H1 (cell line): ENCODE measurements at regions not wholly inside any gene's neighbourhood (a gene's known extent, or its start where the extent isn't known, plus 50 kb on each side); places are given as distances from the start of the nearest gene placed in this dataset.

ENCODE experiments used
- CTCF ChIA-PET: fragments of 300-600 bp; sonication (Branson Sonifier 250); formaldehyde crosslinking; loops from one replicate; lab custom pipeline; 2021; ENCODE audit not compliant: partially characterized antibody; lab: Charles Lee
- POLR2A ChIA-PET: fragments of 300-600 bp; sonication (Branson Sonifier 250); formaldehyde crosslinking; loops from one replicate; lab custom pipeline; 2021; ENCODE audit warnings: inconsistent platforms; ENCODE audit not compliant: partially characterized antibody; lab: Charles Lee
- DNase-seq, 2 experiments: peaks; one replicate each; pipeline versions ENCODE4 v3.0.0 to v3.0.0-alpha.2; 2010 to 2022; ENCODE audit warnings: low spot score in 2 of 2, low read depth in 1 of 2, mixed read lengths in 1 of 2
- FAIRE-seq: peaks from 2 replicates; lab custom pipeline; 2011; peaks lifted over from hg19 to GRCh38; lab: Jason Lieb, UNC
- H2AFZ ChIP-seq: 2 replicates; pipeline ENCODE4 v1.8.1; 2012; ENCODE audit warnings: low read length, inconsistent platforms
- H2AK5ac ChIP-seq: 2 replicates; pipeline ENCODE4 v1.6.1; 2013; ENCODE audit warnings: low read depth, low read length
- H2BK120ac ChIP-seq: replicated peaks from 2 replicates; pipeline ENCODE3; 2013; ENCODE audit warnings: low read depth, low read length, inconsistent platforms
- H2BK12ac ChIP-seq: 2 replicates; pipeline ENCODE4 v1.6.1; 2013; ENCODE audit warnings: low read depth, low read length
- H2BK15ac ChIP-seq: 2 replicates; pipeline ENCODE4 v1.6.1; 2013; ENCODE audit warnings: low read length
- H2BK20ac ChIP-seq: 2 replicates; pipeline ENCODE4 v1.6.1; 2013; ENCODE audit warnings: low read length
- H2BK5ac ChIP-seq: 2 replicates; pipeline ENCODE4 v1.6.1; 2013; ENCODE audit warnings: low read depth, low read length
- H3K14ac ChIP-seq: 2 replicates; pipeline ENCODE4 v1.6.1; 2013; ENCODE audit warnings: inconsistent platforms; ENCODE audit not compliant: insufficient read length
- H3K18ac ChIP-seq: 2 replicates; pipeline ENCODE4 v1.6.1; 2013; ENCODE audit warnings: low read length; ENCODE audit errors: extremely low read depth
- H3K23ac ChIP-seq: 2 replicates; pipeline ENCODE4 v1.6.1; 2013; ENCODE audit warnings: inconsistent platforms; ENCODE audit not compliant: insufficient read length
- H3K23me2 ChIP-seq: 2 replicates; pipeline ENCODE4 v1.6.1; 2013; ENCODE audit warnings: low read depth, low read length
- H3K27ac ChIP-seq: 2 replicates; pipeline ENCODE4 v1.6.1; 2011; ENCODE audit warnings: low read depth, low read length, inconsistent platforms
- H3K27me3 ChIP-seq, 4 experiments: replicated peaks in 1 of 4; 1 replicate in 1 of 4; 2 replicates in 3 of 4; pipeline versions ENCODE4 v1.6.1 to v1.8.1; 2011 to 2013; ENCODE audit warnings: low read length in 3 of 4, mild to moderate bottlenecking in 3 of 4, inconsistent platforms in 2 of 4, mixed read lengths in 2 of 4, moderate library complexity in 1 of 4; ENCODE audit not compliant: control insufficient read depth in 3 of 4, insufficient read depth in 3 of 4; ENCODE audit errors: extremely low read depth in 1 of 4
- H3K36me3 ChIP-seq, 4 experiments: 2 replicates each; pipeline versions ENCODE4 v1.6.1 to v1.8.1; 2011 to 2013; ENCODE audit warnings: mild to moderate bottlenecking in 4 of 4, low read length in 3 of 4, moderate library complexity in 2 of 4, control low read depth in 1 of 4, inconsistent platforms in 1 of 4; ENCODE audit not compliant: insufficient read depth in 4 of 4, control insufficient read depth in 2 of 4
- H3K4ac ChIP-seq: replicated peaks from 2 replicates; pipeline ENCODE3; 2013; ENCODE audit warnings: low read length, low read depth, mixed read lengths, inconsistent platforms; ENCODE audit not compliant: insufficient read length
- H3K4me1 ChIP-seq, 4 experiments: replicated peaks in 1 of 4; 1 replicate in 1 of 4; 2 replicates in 3 of 4; pipeline versions ENCODE4 v1.6.1 to v1.8.1; 2011 to 2013; ENCODE audit warnings: low read length in 3 of 4, inconsistent platforms in 2 of 4, mixed read lengths in 1 of 4; ENCODE audit not compliant: insufficient read depth in 4 of 4, control insufficient read depth in 3 of 4
- H3K4me2 ChIP-seq, 2 experiments: 2 replicates each; pipeline versions ENCODE4 v1.6.1 to v1.8.1; 2011 to 2013; ENCODE audit warnings: low read depth in 2 of 2, low read length in 2 of 2, control low read depth in 1 of 2, inconsistent platforms in 1 of 2, mild to moderate bottlenecking in 1 of 2; ENCODE audit not compliant: insufficient read depth in 1 of 2
- H3K4me3 ChIP-seq, 4 experiments: fragments of 200-600, 300-600 bp in 1 of 4; sonication (generic), shearing (Covaris generic), sonication (Bioruptor Twin) in 1 of 4; 2 replicates each; pipeline versions ENCODE4 v1.5.1 to v1.8.1; 2011 to 2016; ENCODE audit warnings: low read length in 4 of 4, low read depth in 3 of 4, control low read depth in 2 of 4, inconsistent platforms in 2 of 4, mild to moderate bottlenecking in 2 of 4, mixed read lengths in 1 of 4, moderate library complexity in 1 of 4; ENCODE audit not compliant: insufficient read depth in 2 of 4; ENCODE audit errors: extremely low read depth in 1 of 4
- H3K56ac ChIP-seq: replicated peaks from 2 replicates; pipeline ENCODE3; 2013; ENCODE audit warnings: low read depth, mild to moderate bottlenecking, mixed read lengths, low read length, inconsistent platforms; ENCODE audit not compliant: insufficient read length
- H3K79me1 ChIP-seq: 2 replicates; pipeline ENCODE4 v1.6.1; 2013; ENCODE audit warnings: low read depth, low read length, control low read depth
- H3K79me2 ChIP-seq, 2 experiments: 2 replicates each; pipeline versions ENCODE4 v1.6.1 to v1.8.1; 2012 to 2013; ENCODE audit warnings: low read length in 2 of 2, mild to moderate bottlenecking in 2 of 2, inconsistent platforms in 1 of 2; ENCODE audit not compliant: insufficient read depth in 2 of 2, control insufficient read depth in 1 of 2
- H3K9ac ChIP-seq, 4 experiments: replicated peaks in 1 of 4; 1 replicate in 1 of 4; 2 replicates in 3 of 4; pipeline versions ENCODE4 v1.6.1 to v1.8.1; 2011 to 2013; ENCODE audit warnings: low read depth in 3 of 4, low read length in 3 of 4, control low read depth in 2 of 4, mild to moderate bottlenecking in 2 of 4, moderate library complexity in 2 of 4, inconsistent platforms in 1 of 4; ENCODE audit errors: extremely low read depth in 1 of 4
- H3K9me3 ChIP-seq, 2 experiments: 2 replicates each; pipeline versions ENCODE4 v1.6.1 to v1.8.1; 2012 to 2013; ENCODE audit warnings: mild to moderate bottlenecking in 2 of 2, moderate library complexity in 2 of 2, control low read depth in 1 of 2, inconsistent platforms in 1 of 2, low read depth in 1 of 2, low read length in 1 of 2, mixed read lengths in 1 of 2; ENCODE audit not compliant: insufficient read depth in 2 of 2
- H4K20me1 ChIP-seq, 2 experiments: replicated peaks in 1 of 2; 2 replicates each; pipeline versions ENCODE3 to v1.8.1; 2011 to 2013; ENCODE audit warnings: inconsistent platforms in 2 of 2, low read length in 2 of 2, mild to moderate bottlenecking in 1 of 2; ENCODE audit not compliant: insufficient read depth in 2 of 2, control insufficient read depth in 1 of 2
- H4K5ac ChIP-seq: 2 replicates; pipeline ENCODE4 v1.6.1; 2013; ENCODE audit warnings: low read length, low read depth, mixed read lengths, inconsistent platforms; ENCODE audit not compliant: insufficient read length
- H4K8ac ChIP-seq: 2 replicates; pipeline ENCODE4 v1.8.0; 2013; ENCODE audit warnings: mild to moderate bottlenecking, moderate library complexity, low read length, inconsistent platforms; ENCODE audit not compliant: insufficient read depth; ENCODE audit errors: extremely low read depth
- H4K91ac ChIP-seq: replicated peaks from 2 replicates; pipeline ENCODE3; 2013; ENCODE audit warnings: low read length, mixed read lengths, inconsistent platforms; ENCODE audit not compliant: insufficient read length
- RAD21 ChIP-seq, 2 experiments: IDR thresholded peaks in 1 of 2; conservative IDR thresholded peaks in 1 of 2; 2 replicates each; pipeline ENCODE4 v1.6.1; 2011; ENCODE audit warnings: low read depth in 2 of 2, low read length in 2 of 2, improper control_type of control experiment in 1 of 2, inconsistent platforms in 1 of 2, mild to moderate bottlenecking in 1 of 2, moderate library complexity in 1 of 2
- SP1 ChIP-seq: IDR thresholded peaks from 2 replicates; pipeline ENCODE4 v1.6.1; 2011; ENCODE audit warnings: low read depth, low read length
- SRF ChIP-seq: IDR thresholded peaks from 2 replicates; pipeline ENCODE4 v1.6.1; 2011; ENCODE audit warnings: mild to moderate bottlenecking, low read depth, low read length, moderate library complexity
- WGBS, 2 experiments: shearing (Covaris generic) in 1 of 2; methylation state at CpG; one replicate each; pipeline versions ENCODE4 v1.1.6 to v1.1.7; 2013 to 2015; ENCODE audit warnings: low lambda C conversion rate in 2 of 2, mixed read lengths in 2 of 2, inconsistent platforms in 1 of 2, low coverage in 1 of 2, missing lambda C conversion rate in 1 of 2; ENCODE audit not compliant: insufficient replicate concordance in 2 of 2, insufficient coverage in 1 of 2, insufficient read length in 1 of 2; ENCODE audit errors: extremely low coverage in 1 of 2, missing lambda C conversion rate in 1 of 2; 5-methylcytosine and 5-hydroxymethylcytosine counted together
- TF ChIP-seq, protein P1 (sequence below), 3 experiments: IDR thresholded peaks; 1 replicate in 2 of 3; 2 replicates in 1 of 3; pipeline versions ENCODE4 v1.5.1 to v1.6.1; 2011; ENCODE audit warnings: low read length in 3 of 3, mild to moderate bottlenecking in 3 of 3, inconsistent platforms in 2 of 3, low read depth in 1 of 3, moderate library complexity in 1 of 3; ENCODE audit not compliant: insufficient read depth in 1 of 3; ENCODE audit errors: control extremely low read depth in 1 of 3

- no peaks in the 10 kb centered on the region for H4K20me1 ChIP-seq
- DNase-seq = no peak
- H3K9me3 ChIP-seq = no peaks in the 10 kb centered on the region
- 67% methylated on average over 1 of the region's 1 CpG; no CpG with 5 or more reads in 1 of the 2 experiments for WGBS, 2 experiments
- POLR2A ChIA-PET = interaction anchor here (0.5 kb wide), 1 partner anchor 1527 kb away, joined by 3 read pairs; no protein-coding TSS in a partner anchor
- TF ChIP-seq, protein P1, sequence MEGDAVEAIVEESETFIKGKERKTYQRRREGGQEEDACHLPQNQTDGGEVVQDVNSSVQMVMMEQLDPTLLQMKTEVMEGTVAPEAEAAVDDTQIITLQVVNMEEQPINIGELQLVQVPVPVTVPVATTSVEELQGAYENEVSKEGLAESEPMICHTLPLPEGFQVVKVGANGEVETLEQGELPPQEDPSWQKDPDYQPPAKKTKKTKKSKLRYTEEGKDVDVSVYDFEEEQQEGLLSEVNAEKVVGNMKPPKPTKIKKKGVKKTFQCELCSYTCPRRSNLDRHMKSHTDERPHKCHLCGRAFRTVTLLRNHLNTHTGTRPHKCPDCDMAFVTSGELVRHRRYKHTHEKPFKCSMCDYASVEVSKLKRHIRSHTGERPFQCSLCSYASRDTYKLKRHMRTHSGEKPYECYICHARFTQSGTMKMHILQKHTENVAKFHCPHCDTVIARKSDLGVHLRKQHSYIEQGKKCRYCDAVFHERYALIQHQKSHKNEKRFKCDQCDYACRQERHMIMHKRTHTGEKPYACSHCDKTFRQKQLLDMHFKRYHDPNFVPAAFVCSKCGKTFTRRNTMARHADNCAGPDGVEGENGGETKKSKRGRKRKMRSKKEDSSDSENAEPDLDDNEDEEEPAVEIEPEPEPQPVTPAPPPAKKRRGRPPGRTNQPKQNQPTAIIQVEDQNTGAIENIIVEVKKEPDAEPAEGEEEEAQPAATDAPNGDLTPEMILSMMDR (IDR thresholded peaks at IDR 0.05; ENCODE audit: control extremely low read depth in 1 of 3, insufficient read depth in 1 of 3, low read depth in 1 of 3, low read length in 3 of 3) = peak in 2 of 3 experiments; percentile 25 to 48; a peak in 2 of 4 replicates
- TF ChIP-seq SRF = no peak
- peak; percentile 21 to 38; a peak in 1 of 4 replicates for TF ChIP-seq RAD21 (IDR thresholded peaks at IDR 0.05 in 1 of 2, conservative IDR thresholded peaks at IDR 0.05 in 1 of 2; ENCODE audit: low read depth in 2 of 2, low read length in 2 of 2)
- TF ChIP-seq SP1 = no peak
- TF ChIP-seq, all 59 proteins: peak for 2
- Histone ChIP-seq H4K91ac (no peak overlapping the region), H3K56ac (no peak overlapping the region), H3K4me3 (no peak overlapping the region), H4K8ac (no peak overlapping the region), H2BK12ac (no peak overlapping the region), H2AFZ (no peak overlapping the region), H2BK20ac (no peak overlapping the region), H3K79me2 (no peaks in the 10 kb centered on the region), H2AK5ac (no peak overlapping the region), H2BK15ac (no peak overlapping the region), H3K14ac (no peak overlapping the region), H3K36me3 (no peaks in the 10 kb centered on the region), H3K4ac (no peak overlapping the region), H3K27me3 (no peaks in the 10 kb centered on the region), H4K5ac (no peak overlapping the region), H2BK5ac (no peak overlapping the region), H2BK120ac (no peak overlapping the region), H3K9ac (no peak overlapping the region), H3K79me1 (no peaks in the 10 kb centered on the region), H3K23me2 (no peaks in the 10 kb centered on the region), H3K18ac (no peak overlapping the region), H3K23ac (no peak overlapping the region), H3K4me1 (no peaks in the 10 kb centered on the region), H3K4me2 (no peak overlapping the region), H3K27ac (no peak overlapping the region)
- CTCF ChIA-PET = interaction anchor here (0.7 to 2.5 kb wide), 5 partner anchors 55 to 502 kb away, joined by 3 to 8 read pairs (median 4); no protein-coding TSS in a partner anchor
- no peak for FAIRE-seq
These were observed 97.8 kb upstream of the PREP start for GRCh38 chr6:105500693-105501092.
